Nephron progenitor cell (in vitro differentiated cells): ENCODE measurements at regions not wholly inside any gene's neighbourhood (a gene's known extent, or its start where the extent isn't known, plus 50 kb on each side); places are given as distances from the start of the nearest gene placed in this dataset.
"Not testable (repeated sequence)": the region's sequence is repeated elsewhere in the genome, so short reads cannot be mapped to it uniquely, and the experiment has no call there.

Source experiments
- DNase-seq: peaks from one replicate; pipeline ENCODE4 v3.0.0; 2021
- H3K27ac Mint-ChIP-seq: 2 replicates; pipeline ENCODE4 v1.8.0; 2021; ENCODE audit warnings: mild to moderate bottlenecking, moderate library complexity, mixed read lengths
- H3K27me3 Mint-ChIP-seq: 2 replicates; pipeline ENCODE4 v1.8.0; 2021; ENCODE audit warnings: mild to moderate bottlenecking, low read depth, mixed read lengths; ENCODE audit not compliant: poor library complexity
- H3K36me3 Mint-ChIP-seq: 2 replicates; pipeline ENCODE4 v1.8.0; 2021; ENCODE audit warnings: low read depth, mixed read lengths
- H3K4me1 Mint-ChIP-seq: 2 replicates; pipeline ENCODE4 v1.8.0; 2021; ENCODE audit warnings: mixed read lengths
- H3K4me3 Mint-ChIP-seq: 2 replicates; pipeline ENCODE4 v1.8.0; 2021; ENCODE audit warnings: mild to moderate bottlenecking, moderate library complexity, mixed read lengths
- H3K9me3 Mint-ChIP-seq: 2 replicates; pipeline ENCODE4 v1.8.0; 2021; ENCODE audit warnings: mild to moderate bottlenecking, moderate library complexity, mixed read lengths
- TF ChIP-seq, protein P1 (sequence below): fragments of 200-600 bp; sonication (generic); IDR thresholded peaks from 2 replicates; pipeline ENCODE4 v1.5.0; 2021; ENCODE audit warnings: antibody characterized with exemption

GRCh38 chr4:114146947-114147618 lies 167.6 kb upstream of the ARSJ start:
- no peaks in the 10 kb centered on the region for H3K4me1 Mint-ChIP-seq
- TF ChIP-seq, protein P1, sequence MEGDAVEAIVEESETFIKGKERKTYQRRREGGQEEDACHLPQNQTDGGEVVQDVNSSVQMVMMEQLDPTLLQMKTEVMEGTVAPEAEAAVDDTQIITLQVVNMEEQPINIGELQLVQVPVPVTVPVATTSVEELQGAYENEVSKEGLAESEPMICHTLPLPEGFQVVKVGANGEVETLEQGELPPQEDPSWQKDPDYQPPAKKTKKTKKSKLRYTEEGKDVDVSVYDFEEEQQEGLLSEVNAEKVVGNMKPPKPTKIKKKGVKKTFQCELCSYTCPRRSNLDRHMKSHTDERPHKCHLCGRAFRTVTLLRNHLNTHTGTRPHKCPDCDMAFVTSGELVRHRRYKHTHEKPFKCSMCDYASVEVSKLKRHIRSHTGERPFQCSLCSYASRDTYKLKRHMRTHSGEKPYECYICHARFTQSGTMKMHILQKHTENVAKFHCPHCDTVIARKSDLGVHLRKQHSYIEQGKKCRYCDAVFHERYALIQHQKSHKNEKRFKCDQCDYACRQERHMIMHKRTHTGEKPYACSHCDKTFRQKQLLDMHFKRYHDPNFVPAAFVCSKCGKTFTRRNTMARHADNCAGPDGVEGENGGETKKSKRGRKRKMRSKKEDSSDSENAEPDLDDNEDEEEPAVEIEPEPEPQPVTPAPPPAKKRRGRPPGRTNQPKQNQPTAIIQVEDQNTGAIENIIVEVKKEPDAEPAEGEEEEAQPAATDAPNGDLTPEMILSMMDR, result no peak
- H3K9me3 Mint-ChIP-seq, result no peaks in the 10 kb centered on the region
- no peaks in the 10 kb centered on the region for H3K36me3 Mint-ChIP-seq
- no peak overlapping the region for H3K27ac Mint-ChIP-seq
- DNase-seq, result no peak
- H3K27me3 Mint-ChIP-seq, result peaks cover 6% of the 10 kb centered on the region
- H3K4me3 Mint-ChIP-seq, result no peak overlapping the region

DNA sequence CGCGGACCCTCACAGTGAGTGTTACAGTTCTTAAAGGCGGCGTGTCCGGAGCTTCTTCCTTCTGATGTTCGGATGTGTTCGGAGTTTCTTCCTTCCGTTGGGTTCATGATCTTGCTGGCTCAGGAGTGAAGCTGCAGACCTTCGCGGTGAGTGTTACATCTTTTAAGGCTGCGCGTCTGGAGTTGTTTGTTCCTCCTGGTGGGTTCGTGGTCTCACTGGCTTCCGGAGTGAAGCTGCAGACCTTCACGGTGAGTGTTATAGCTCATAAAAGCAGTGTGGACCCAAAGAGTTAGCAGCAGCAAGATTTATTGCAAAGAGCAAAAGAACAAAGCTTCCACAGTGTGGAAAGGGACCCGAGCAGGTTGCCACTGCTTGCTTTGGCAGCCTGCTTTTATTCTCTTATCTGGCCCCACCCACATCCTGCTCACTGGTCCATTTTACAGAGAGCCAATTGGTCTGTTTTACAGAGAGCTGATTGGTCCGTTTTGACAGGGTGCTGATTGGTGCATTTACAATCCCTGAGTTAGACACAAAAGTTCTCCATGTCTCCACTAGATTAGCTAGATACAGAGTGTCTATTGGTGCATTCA lies 168.3 kb upstream of the ARSJ start:
- H3K4me3 Mint-ChIP-seq, H3K4me1 Mint-ChIP-seq, H3K27me3 Mint-ChIP-seq, H3K9me3 Mint-ChIP-seq, H3K36me3 Mint-ChIP-seq, DNase-seq: not testable (repeated sequence)
- H3K27ac Mint-ChIP-seq, result peak overlapping the region; percentile 37

DNA sequence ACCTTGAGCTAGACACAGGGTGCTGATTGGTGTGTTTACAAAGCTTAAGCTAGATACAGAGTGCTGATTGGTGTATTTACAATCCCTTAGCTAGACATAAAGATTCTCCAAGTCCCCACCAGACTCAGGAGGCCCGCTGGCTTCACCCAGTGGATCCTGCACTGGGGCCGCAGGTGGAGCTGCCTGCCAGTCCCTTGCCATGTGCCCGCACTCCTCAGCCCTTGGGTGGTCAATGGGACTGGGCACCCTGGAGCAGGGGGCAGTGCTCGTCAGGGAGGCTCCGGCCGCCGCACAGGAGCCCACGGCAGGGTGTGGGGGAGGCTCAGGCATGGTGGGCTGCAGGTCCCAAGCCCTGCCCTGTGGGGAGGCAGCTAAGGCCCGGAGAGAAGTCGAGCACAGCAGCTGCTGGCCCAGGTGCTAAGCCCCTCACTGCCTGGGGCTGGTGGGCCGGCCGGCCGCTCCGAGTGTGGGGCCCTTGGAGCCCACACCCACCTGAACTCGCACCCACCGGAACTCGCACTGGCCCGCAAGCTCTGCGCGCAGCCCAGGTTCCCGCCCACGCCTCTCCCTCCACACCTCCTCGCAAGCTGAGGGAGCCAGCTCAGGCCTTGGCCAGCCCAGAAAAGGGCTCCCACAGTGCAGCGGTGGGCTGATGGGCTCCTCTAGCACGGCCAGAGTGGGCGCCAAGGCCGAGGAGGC lies 169.1 kb upstream of the ARSJ start:
- H3K9me3 Mint-ChIP-seq, DNase-seq, H3K4me1 Mint-ChIP-seq, H3K36me3 Mint-ChIP-seq, H3K4me3 Mint-ChIP-seq, H3K27me3 Mint-ChIP-seq, H3K27ac Mint-ChIP-seq: not testable (repeated sequence)

GRCh38 chr4:114156371-114156770 lies 176.9 kb upstream of the ARSJ start:
- no peak for DNase-seq
- Mint-ChIP-seq H3K36me3 (no peaks in the 10 kb centered on the region), H3K27me3 (no peaks in the 10 kb centered on the region), H3K4me1 (peaks cover 17% of the 10 kb centered on the region), H3K9me3 (no peaks in the 10 kb centered on the region), H3K27ac (no peak overlapping the region), H3K4me3 (no peak overlapping the region)
- TF ChIP-seq, protein P1, result no peak

DNA sequence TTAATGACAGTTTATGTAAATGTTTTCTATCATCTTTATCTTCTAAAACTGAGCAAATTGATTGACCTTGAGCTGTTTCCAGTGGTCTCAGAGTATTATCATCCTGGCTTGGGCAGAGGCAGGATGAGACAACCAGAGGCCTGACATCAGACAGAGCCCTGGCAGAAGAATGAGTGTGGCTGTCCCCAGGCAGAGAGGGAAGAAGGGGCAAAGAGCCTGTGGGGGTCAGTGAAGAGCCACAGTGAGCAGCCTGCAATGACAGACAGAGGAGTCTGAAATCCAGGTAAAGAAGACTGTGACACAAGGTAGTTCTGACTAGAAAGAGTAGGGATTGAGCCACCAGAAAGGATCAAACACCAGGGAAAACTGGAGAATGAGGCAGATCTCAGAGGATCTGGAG lies 182.4 kb upstream of the ARSJ start:
- no peak overlapping the region for H3K27ac Mint-ChIP-seq

GRCh38 chr4:114163051-114163450 lies 183.6 kb upstream of the ARSJ start:
- TF ChIP-seq, protein P1, result no peak
- H3K9me3 Mint-ChIP-seq, result no peaks in the 10 kb centered on the region
- peaks cover 4% of the 10 kb centered on the region for H3K27me3 Mint-ChIP-seq
- no peak for DNase-seq
- H3K4me1 Mint-ChIP-seq, result no peaks in the 10 kb centered on the region
- no peaks in the 10 kb centered on the region for H3K36me3 Mint-ChIP-seq
- H3K27ac Mint-ChIP-seq, result no peak overlapping the region
- H3K4me3 Mint-ChIP-seq, result no peak overlapping the region

More for the DNA sequence above, 182.4 kb upstream of the ARSJ start:
- Mint-ChIP-seq H3K4me1 (no peaks in the 10 kb centered on the region), H3K36me3 (no peaks in the 10 kb centered on the region), H3K9me3 (no peaks in the 10 kb centered on the region), H3K4me3 (no peak overlapping the region), H3K27me3 (peaks cover 4% of the 10 kb centered on the region)
- no peak for DNase-seq
- TF ChIP-seq, protein P1, result no peak
